Body of pancreas (tissue), 4 donors: ENCODE measurements at regions not wholly inside any gene's neighbourhood (a gene's known extent, or its start where the extent isn't known, plus 50 kb on each side); places are given as distances from the start of the nearest gene placed in this dataset.

Source experiments
- POLR2A ChIP-seq, 3 donors: fragments of 450-650 bp; IDR thresholded peaks; one replicate each; pipeline ENCODE4 v1.6.1; 2016; ENCODE audit warnings: antibody characterized with exemption in 3 of 3, mild to moderate bottlenecking in 2 of 3
- TF ChIP-seq, protein P1 (sequence below), 7 experiments: fragments of 450-650 bp in 4 of 7; fragments of 200-600 bp in 3 of 7; sonication (generic) in 3 of 7; IDR thresholded peaks; one replicate each; pipeline ENCODE4 v1.5.1; 2016 to 2019; ENCODE audit warnings: antibody characterized with exemption in 7 of 7

DNA sequence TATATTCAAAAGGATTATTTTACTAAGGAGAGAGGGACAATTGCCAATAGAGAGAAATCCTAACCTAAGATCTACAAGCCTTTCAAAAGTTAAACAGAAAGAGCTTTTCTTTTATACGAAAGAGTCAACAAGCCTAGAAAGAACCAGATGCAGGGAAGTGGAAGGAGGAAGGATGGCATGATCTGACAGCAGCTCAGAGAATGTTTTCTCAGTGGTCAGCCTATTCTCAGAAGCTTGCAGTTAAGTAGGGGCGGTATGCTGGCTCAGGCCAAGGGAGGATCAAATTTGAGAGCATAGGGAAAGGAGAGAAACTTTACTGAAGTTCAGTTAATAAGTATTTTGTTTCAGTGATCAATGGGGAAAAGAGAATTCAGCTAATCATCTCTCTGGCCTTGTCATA is 88.0 kb upstream of the FTMT start:
- TF ChIP-seq, protein P1, sequence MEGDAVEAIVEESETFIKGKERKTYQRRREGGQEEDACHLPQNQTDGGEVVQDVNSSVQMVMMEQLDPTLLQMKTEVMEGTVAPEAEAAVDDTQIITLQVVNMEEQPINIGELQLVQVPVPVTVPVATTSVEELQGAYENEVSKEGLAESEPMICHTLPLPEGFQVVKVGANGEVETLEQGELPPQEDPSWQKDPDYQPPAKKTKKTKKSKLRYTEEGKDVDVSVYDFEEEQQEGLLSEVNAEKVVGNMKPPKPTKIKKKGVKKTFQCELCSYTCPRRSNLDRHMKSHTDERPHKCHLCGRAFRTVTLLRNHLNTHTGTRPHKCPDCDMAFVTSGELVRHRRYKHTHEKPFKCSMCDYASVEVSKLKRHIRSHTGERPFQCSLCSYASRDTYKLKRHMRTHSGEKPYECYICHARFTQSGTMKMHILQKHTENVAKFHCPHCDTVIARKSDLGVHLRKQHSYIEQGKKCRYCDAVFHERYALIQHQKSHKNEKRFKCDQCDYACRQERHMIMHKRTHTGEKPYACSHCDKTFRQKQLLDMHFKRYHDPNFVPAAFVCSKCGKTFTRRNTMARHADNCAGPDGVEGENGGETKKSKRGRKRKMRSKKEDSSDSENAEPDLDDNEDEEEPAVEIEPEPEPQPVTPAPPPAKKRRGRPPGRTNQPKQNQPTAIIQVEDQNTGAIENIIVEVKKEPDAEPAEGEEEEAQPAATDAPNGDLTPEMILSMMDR (IDR thresholded peaks at IDR 0.05), result no peak
- no peak for TF ChIP-seq POLR2A (IDR thresholded peaks at IDR 0.05)
